Hematopoietic multipotent progenitor cell (in vitro differentiated cells): ENCODE measurements at regions not wholly inside any gene's neighbourhood (a gene's known extent, or its start where the extent isn't known, plus 50 kb on each side); places are given as distances from the start of the nearest gene placed in this dataset.

ENCODE experiments used
- DNase-seq, 3 donors: peaks; one replicate each; pipeline ENCODE4 v3.0.0-alpha.2; 2011 to 2015; ENCODE audit warnings: low read depth in 2 of 3, low spot score in 2 of 3

- no peak for DNase-seq
These were observed 263.2 kb upstream of the ZP4 start for GRCh38 chr1:238153939-238154338.

- DNase-seq: no peak
These were observed 262.5 kb upstream of the ZP4 start for GRCh38 chr1:238153253-238153652.

GRCh38 chr1:238152119-238152518 is 261.4 kb upstream of the ZP4 start:
- no peak for DNase-seq

GRCh38 chr1:238143038-238143437 is 252.3 kb upstream of the ZP4 start:
- DNase-seq: no peak

GRCh38 chr1:238141353-238141752 is 250.6 kb upstream of the ZP4 start:
- DNase-seq: no peak

- DNase-seq: no peak
These were observed 249.0 kb upstream of the ZP4 start for GRCh38 chr1:238139713-238140112.

- DNase-seq: no peak
These were observed 247.4 kb upstream of the ZP4 start for GRCh38 chr1:238138059-238138626.

GRCh38 chr1:238135708-238136664 is 245.3 kb upstream of the ZP4 start:
- DNase-seq: no peak

GRCh38 chr1:238129677-238130076 is 239.0 kb upstream of the ZP4 start:
- no peak for DNase-seq

GRCh38 chr1:238123201-238123600 is 232.5 kb upstream of the ZP4 start:
- no peak for DNase-seq

GRCh38 chr1:238119861-238120260 is 229.1 kb upstream of the ZP4 start:
- no peak for DNase-seq

GRCh38 chr1:238119060-238119459 is 228.3 kb upstream of the ZP4 start:
- DNase-seq: no peak

- no peak for DNase-seq
These were observed 225.1 kb upstream of the ZP4 start for GRCh38 chr1:238115852-238116251.

- DNase-seq: no peak
These were observed 222.4 kb upstream of the ZP4 start for GRCh38 chr1:238112952-238113621.

GRCh38 chr1:238111516-238111915 is 220.8 kb upstream of the ZP4 start:
- no peak for DNase-seq

GRCh38 chr1:238111081-238111480 is 220.4 kb upstream of the ZP4 start:
- no peak for DNase-seq

GRCh38 chr1:238108417-238108816 is 217.7 kb upstream of the ZP4 start:
- no peak for DNase-seq

- DNase-seq: no peak
These were observed 216.6 kb upstream of the ZP4 start for GRCh38 chr1:238107322-238107721.

GRCh38 chr1:238104752-238105151 is 214.0 kb upstream of the ZP4 start:
- DNase-seq: no peak

GRCh38 chr1:238101923-238102322 is 211.2 kb upstream of the ZP4 start:
- no peak for DNase-seq

- DNase-seq: no peak
These were observed 209.1 kb upstream of the ZP4 start for GRCh38 chr1:238099871-238100270.

- no peak for DNase-seq
These were observed 198.9 kb upstream of the ZP4 start for GRCh38 chr1:238089615-238090014.
